Left hindlimb (tissue), 1 donor: ENCODE measurements at regions not wholly inside any gene's neighbourhood (a gene's known extent, or its start where the extent isn't known, plus 50 kb on each side); places are given as distances from the start of the nearest gene placed in this dataset.
"Not testable (repeated sequence)": the region's sequence is repeated elsewhere in the genome, so short reads cannot be mapped to it uniquely, and the experiment has no call there.

Source experiments
- DNase-seq: peaks from one replicate; pipeline ENCODE4 v3.0.0-alpha.2; 2018

DNA sequence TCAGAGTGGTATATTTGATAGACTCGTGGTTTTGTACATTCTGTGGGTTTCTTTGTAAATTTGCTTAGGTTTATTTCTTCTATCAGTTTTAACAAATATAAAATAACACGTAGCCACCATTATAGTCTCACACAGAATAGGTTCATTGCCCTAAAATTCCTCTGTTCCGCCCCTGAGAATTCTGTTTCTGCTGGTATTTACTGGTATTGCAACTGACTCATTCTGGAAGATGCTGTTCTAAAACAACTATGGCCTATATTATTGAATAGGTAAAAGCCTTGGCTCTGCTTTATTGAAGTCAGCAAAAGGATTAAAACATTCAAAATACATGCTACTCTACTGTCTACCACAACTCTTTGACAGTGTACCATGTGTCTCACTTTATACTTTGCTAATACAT lies 119.1 kb upstream of the CHORDC1 start:
- no peak for DNase-seq

- no peak for DNase-seq
These were observed 109.6 kb upstream of the CHORDC1 start for GRCh38 chr11:90332415-90332814.

- DNase-seq: no peak
These were observed 107.8 kb upstream of the CHORDC1 start for GRCh38 chr11:90330632-90331031.

GRCh38 chr11:90329043-90329442 lies 106.2 kb upstream of the CHORDC1 start:
- DNase-seq: no peak

- DNase-seq: no peak
These were observed 103.8 kb upstream of the CHORDC1 start for GRCh38 chr11:90326647-90327046.

GRCh38 chr11:90323289-90323688 lies 100.4 kb upstream of the CHORDC1 start:
- no peak for DNase-seq

- no peak for DNase-seq
These were observed 98.2 kb upstream of the CHORDC1 start for GRCh38 chr11:90321018-90321417.

- DNase-seq: no peak
These were observed 95.8 kb upstream of the CHORDC1 start for GRCh38 chr11:90318651-90319050.

- no peak for DNase-seq
These were observed 87.4 kb upstream of the CHORDC1 start for GRCh38 chr11:90310210-90310609.

DNA sequence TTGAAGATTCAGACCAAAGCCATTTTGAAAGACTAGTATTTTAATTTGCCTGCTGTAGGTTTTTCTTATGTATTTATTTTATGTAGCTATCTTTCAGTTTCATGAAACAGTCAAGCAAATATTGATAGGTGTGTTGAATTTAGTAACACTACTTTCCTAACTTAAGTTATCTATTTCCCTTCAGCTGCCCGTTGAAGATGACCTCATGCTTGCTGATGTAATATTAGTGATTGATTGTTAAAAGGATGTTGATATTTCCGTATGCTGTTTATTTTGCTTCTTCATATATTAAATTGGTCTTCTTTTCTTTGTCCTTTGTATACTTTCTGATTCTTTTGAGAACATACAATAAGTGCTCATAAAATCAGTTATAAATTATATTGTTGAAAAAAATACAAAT lies 86.8 kb upstream of the CHORDC1 start:
- DNase-seq: no peak

DNA sequence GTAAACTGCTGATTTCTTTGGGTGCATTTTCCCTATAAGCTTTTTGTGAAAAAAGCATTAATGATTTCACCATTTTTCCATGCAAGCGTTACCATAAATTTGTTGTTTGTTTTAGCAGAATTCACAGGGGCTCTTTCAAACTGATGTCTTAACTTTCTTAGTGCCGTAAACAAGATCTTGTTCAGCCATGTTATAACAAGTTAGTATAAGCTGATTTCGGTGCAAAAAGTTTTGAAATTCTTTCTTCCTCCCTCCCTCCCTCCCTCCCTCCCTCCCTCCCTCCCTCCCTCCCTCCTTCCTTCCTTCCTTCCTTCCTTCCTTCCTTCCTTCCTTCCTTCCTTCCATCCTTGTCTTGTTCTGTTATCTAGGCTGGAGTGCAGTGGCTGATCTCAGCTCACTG lies 71.7 kb upstream of the CHORDC1 start:
- DNase-seq: no peak

DNA sequence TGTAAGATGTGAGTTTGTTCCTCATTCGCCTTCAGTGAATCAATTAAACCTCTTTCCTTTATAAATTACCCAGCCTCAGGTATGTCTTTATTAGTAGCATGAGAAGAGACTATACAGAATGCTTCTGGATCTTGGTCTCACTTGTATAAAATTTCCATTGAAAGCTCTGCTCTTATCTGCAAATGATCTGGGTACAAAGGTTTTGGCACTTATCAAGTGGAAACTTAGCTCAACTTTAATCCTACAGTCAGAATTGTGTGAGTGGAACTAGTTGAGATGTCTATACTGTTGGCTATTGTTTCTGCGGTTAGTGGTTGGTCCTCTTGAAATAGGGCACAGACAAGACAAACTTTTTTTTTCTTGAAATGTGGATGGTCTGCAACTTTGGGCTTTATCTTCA lies 71.2 kb upstream of the CHORDC1 start:
- DNase-seq: no peak

GRCh38 chr11:90288212-90288821 lies 65.5 kb upstream of the CHORDC1 start:
- DNase-seq: no peak

DNA sequence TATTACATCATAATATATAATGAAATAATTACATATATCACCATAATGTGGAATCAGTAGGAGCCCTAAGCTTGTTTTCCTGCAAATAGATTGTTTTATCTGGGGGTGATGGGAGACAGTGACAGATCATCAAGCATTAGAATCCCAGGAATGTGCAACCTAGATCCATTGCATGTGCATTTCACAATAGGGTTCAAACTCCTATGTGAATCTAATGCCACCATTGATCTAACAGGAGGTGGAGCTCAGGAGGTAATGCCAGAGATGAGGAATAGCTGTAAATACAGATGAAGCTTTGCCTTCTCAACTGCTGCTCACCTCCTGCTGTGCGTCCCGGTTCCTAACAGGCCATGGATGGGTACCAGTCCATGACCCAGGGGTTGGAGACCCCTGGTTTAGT lies 63.8 kb upstream of the CHORDC1 start:
- no peak for DNase-seq

DNA sequence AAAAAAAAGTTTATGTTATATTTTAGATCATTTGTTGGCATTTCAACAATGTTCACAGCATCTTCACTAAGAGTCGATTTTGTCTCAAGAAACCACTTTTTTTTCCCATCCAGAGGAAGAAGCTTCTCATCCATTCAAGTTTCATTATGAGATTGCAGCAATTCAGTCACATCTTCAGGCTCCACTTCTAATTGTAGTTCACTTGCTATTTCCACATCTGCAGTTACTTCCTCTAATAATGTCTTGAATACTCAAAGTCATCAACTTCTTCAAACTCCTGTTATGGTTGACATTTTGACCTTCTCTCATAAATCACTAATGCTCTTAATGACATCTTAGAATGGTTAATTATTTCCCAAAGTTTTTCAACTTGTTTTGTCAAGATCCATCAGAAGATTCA lies 61.3 kb upstream of the CHORDC1 start:
- DNase-seq: no peak

- not testable (repeated sequence) for DNase-seq
These were observed 59.8 kb upstream of the CHORDC1 start for GRCh38 chr11:90282551-90283071.

DNA sequence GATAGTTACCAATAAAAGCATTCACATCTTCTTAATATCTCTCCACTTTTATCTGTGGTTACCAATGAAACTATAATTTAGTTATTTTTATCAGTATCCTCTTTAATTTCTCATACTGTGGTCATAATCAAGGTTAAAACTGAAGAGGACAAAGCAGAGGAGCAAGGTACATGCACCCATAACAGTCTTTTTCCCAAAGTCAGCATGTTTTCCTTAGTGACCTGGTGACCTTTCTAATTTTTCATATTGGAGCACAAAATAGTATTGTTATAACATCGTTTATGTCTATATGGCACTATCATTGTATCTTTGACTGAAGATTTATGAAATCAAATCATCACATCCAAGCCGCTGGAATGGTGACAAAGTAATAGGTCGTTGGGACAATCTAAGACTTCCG lies 51.5 kb upstream of the CHORDC1 start:
- DNase-seq: no peak
